Naive B cell (primary cell): ENCODE measurements at regions not wholly inside any gene's neighbourhood (a gene's known extent, or its start where the extent isn't known, plus 50 kb on each side); places are given as distances from the start of the nearest gene placed in this dataset.

ENCODE experiments used
- ATAC-seq, 2 donors: fragments of 150-1000 bp; cut with Tn5 transposase; 2 replicates each; pipeline ENCODE4 v1.10.0; 2021; ENCODE audit warnings: low read depth in 2 of 2, mild to moderate bottlenecking in 2 of 2, moderate library complexity in 2 of 2
- DNase-seq: peaks from one replicate; pipeline ENCODE4 v3.0.0; 2022
- H3K27ac Mint-ChIP-seq, 6 donors: one replicate each; pipeline ENCODE4 v1.8.0; 2020 to 2022; ENCODE audit warnings: mild to moderate bottlenecking in 6 of 6, mixed read lengths in 6 of 6, moderate library complexity in 5 of 6, inconsistent platforms in 2 of 6
- H3K27me3 Mint-ChIP-seq, 3 donors: one replicate each; pipeline ENCODE4 v1.8.0; 2021 to 2022; ENCODE audit warnings: mixed read lengths in 3 of 3, mild to moderate bottlenecking in 1 of 3
- H3K36me3 Mint-ChIP-seq, 2 donors: one replicate each; pipeline ENCODE4 v1.8.0; 2020 to 2022; ENCODE audit warnings: mixed read lengths in 2 of 2, inconsistent platforms in 1 of 2, mild to moderate bottlenecking in 1 of 2
- H3K4me1 Mint-ChIP-seq, 3 donors: one replicate each; pipeline ENCODE4 v1.8.0; 2020 to 2022; ENCODE audit warnings: mixed read lengths in 3 of 3, inconsistent platforms in 1 of 3, mild to moderate bottlenecking in 1 of 3, moderate library complexity in 1 of 3
- H3K4me3 Mint-ChIP-seq, 8 donors: one replicate each; pipeline ENCODE4 v1.8.0; 2020 to 2022; ENCODE audit warnings: mild to moderate bottlenecking in 8 of 8, mixed read lengths in 8 of 8, moderate library complexity in 8 of 8, inconsistent platforms in 2 of 8
- H3K9me3 Mint-ChIP-seq, 7 donors: one replicate each; pipeline ENCODE4 v1.8.0; 2020 to 2022; ENCODE audit warnings: mixed read lengths in 7 of 7, mild to moderate bottlenecking in 5 of 7, inconsistent platforms in 2 of 7, moderate library complexity in 1 of 7

DNA sequence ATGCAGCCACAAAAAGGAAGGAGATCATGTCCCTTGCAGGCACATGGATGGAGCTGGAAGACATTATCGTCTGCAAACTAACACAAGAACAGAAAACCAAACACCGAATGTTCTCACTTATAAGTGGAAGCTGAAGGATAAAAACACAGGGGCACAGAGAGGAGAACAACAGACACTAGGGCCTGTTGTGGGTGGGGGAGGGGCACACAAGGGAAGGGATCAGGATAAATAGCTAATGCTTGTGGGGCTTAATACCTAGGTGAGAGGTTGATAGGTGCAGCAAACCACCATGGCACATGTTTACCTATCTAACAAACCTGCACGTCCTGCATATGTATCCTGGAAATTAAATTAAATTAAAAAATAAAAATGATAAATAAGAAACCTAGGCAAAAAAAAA lies 969.9 kb downstream of the TTLL7 start:
- H3K27me3 Mint-ChIP-seq, result no peaks in the 10 kb centered on the region
- DNase-seq (no peak), ATAC-seq (no peak)
- H3K9me3 Mint-ChIP-seq, result peaks cover 4 to 13% (median 9%) of the 10 kb centered on the region in 7 donors
- no peaks in the 10 kb centered on the region for H3K4me1 Mint-ChIP-seq
- no peak overlapping the region for H3K27ac Mint-ChIP-seq
- H3K4me3 Mint-ChIP-seq, result no peak overlapping the region
- peaks cover 0 to 21% of the 10 kb centered on the region in 2 donors for H3K36me3 Mint-ChIP-seq

- no peak overlapping the region for H3K27ac Mint-ChIP-seq
- no peak overlapping the region for H3K4me3 Mint-ChIP-seq
- no peaks in the 10 kb centered on the region for H3K27me3 Mint-ChIP-seq
- no peaks in the 10 kb centered on the region for H3K4me1 Mint-ChIP-seq
- DNase-seq, result no peak
- peaks cover 0 to 23% of the 10 kb centered on the region in 2 donors for H3K36me3 Mint-ChIP-seq
- peaks cover 4 to 13% (median 9%) of the 10 kb centered on the region in 7 donors for H3K9me3 Mint-ChIP-seq
- ATAC-seq, result no peak
Observed at GRCh38 chr1:83028467-83028866, 970.5 kb downstream of the TTLL7 start.

DNA sequence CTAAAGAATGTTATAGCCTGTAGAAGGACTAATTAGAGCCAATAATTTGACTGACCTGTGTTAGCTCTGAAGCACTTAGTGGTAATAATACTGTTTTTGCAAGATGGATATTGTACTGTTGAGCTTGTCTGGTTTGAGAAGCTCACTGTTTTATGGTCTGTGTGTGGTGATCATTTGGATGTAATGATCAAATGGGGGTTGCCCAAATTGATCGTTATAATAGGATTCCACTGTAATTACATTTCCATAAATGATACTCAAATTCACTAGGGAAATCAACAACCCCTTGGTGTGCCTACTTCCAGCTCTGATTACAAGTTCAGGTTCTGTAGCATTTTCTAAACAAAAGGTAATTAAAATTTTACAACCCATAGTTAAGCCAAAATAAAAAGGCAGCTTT lies 971.4 kb downstream of the TTLL7 start:
- Mint-ChIP-seq H3K27me3 (no peaks in the 10 kb centered on the region), H3K4me3 (no peak overlapping the region), H3K36me3 (peaks cover 0 to 14% of the 10 kb centered on the region in 2 donors), H3K27ac (peak overlapping the region in 1 of 6 donors; percentile 13), H3K4me1 (no peaks in the 10 kb centered on the region), H3K9me3 (peaks cover 4 to 13% (median 7%) of the 10 kb centered on the region in 7 donors)
- ATAC-seq (no peak), DNase-seq (no peak)

DNA sequence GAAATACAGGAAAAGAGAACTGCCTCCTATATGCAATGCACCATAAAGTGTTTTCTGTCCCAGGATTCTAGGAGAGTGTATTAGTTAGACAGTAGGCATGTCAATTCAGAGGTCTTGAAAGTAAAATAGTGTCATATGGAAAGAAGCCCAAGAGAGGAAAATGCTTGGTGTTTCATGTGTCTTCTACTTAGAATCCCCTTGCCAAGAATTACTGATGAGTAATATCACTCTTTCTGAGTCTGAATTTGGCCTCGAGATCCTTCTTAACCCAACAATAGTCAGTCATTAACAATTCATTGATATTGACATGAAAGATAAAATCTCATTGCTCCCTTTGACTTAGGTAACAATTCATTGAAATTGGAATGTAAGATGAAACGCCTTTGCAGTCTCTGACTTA lies 972.2 kb downstream of the TTLL7 start:
- Mint-ChIP-seq H3K27me3 (no peaks in the 10 kb centered on the region), H3K4me1 (no peaks in the 10 kb centered on the region), H3K4me3 (no peak overlapping the region), H3K9me3 (peaks cover 4 to 12% (median 6%) of the 10 kb centered on the region in 7 donors), H3K36me3 (peaks cover 0 to 14% of the 10 kb centered on the region in 2 donors), H3K27ac (no peak overlapping the region)
- ATAC-seq, result no peak
- no peak for DNase-seq

GRCh38 chr1:83024251-83024767 lies 974.6 kb downstream of the TTLL7 start:
- DNase-seq (no peak), ATAC-seq (no peak)
- H3K36me3 Mint-ChIP-seq, result peaks cover 0 to 19% of the 10 kb centered on the region in 2 donors
- no peak overlapping the region for H3K4me3 Mint-ChIP-seq
- H3K27me3 Mint-ChIP-seq, result no peaks in the 10 kb centered on the region
- H3K27ac Mint-ChIP-seq, result no peak overlapping the region
- peaks cover 0 to 18% (median 4%) of the 10 kb centered on the region in 7 donors for H3K9me3 Mint-ChIP-seq
- no peaks in the 10 kb centered on the region for H3K4me1 Mint-ChIP-seq

GRCh38 chr1:83023212-83023611 lies 975.7 kb downstream of the TTLL7 start:
- Mint-ChIP-seq H3K9me3 (peaks cover 0 to 18% (median 4%) of the 10 kb centered on the region in 7 donors), H3K27ac (no peak overlapping the region), H3K27me3 (no peaks in the 10 kb centered on the region), H3K4me3 (no peak overlapping the region), H3K36me3 (peaks cover 0 to 19% of the 10 kb centered on the region in 2 donors), H3K4me1 (no peaks in the 10 kb centered on the region)
- no peak for ATAC-seq
- no peak for DNase-seq

- DNase-seq, result no peak
- Mint-ChIP-seq H3K9me3 (peaks cover 1 to 18% (median 4%) of the 10 kb centered on the region in 7 donors), H3K4me1 (no peaks in the 10 kb centered on the region), H3K27ac (no peak overlapping the region), H3K4me3 (no peak overlapping the region), H3K27me3 (no peaks in the 10 kb centered on the region), H3K36me3 (peaks cover 0 to 19% of the 10 kb centered on the region in 2 donors)
- no peak for ATAC-seq
Observed at GRCh38 chr1:83022206-83022605, 976.7 kb downstream of the TTLL7 start.

DNA sequence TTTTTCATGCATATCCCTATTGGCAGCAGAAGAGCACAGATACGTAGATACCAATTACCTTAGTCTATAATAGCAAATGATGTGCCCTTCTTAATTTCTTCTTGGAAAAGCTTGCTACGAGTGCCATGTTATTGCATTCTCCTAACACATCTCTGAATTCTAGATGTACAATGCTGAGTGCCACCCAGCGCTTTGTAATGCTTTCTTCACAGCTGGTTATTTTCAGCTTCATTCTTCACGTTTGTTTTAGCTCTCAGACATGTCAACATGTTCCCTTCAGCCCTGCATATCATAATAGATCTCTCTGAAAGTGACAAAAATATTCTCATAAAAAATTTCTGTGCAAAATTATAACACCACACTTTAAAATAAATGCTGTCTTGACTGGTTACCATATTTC lies 981.2 kb downstream of the TTLL7 start:
- Mint-ChIP-seq H3K27me3 (no peaks in the 10 kb centered on the region), H3K36me3 (peaks cover 0 to 14% of the 10 kb centered on the region in 2 donors), H3K4me3 (no peak overlapping the region), H3K4me1 (no peaks in the 10 kb centered on the region), H3K9me3 (peaks cover 0 to 18% (median 4%) of the 10 kb centered on the region in 7 donors), H3K27ac (no peak overlapping the region)
- no peak for DNase-seq
- ATAC-seq, result no peak

GRCh38 chr1:83017276-83017675 lies 981.7 kb downstream of the TTLL7 start:
- ATAC-seq, result no peak
- peaks cover 0 to 14% of the 10 kb centered on the region in 2 donors for H3K36me3 Mint-ChIP-seq
- no peak overlapping the region for H3K27ac Mint-ChIP-seq
- no peaks in the 10 kb centered on the region for H3K27me3 Mint-ChIP-seq
- H3K4me1 Mint-ChIP-seq, result no peaks in the 10 kb centered on the region
- peaks cover 0 to 18% (median 4%) of the 10 kb centered on the region in 7 donors for H3K9me3 Mint-ChIP-seq
- DNase-seq, result no peak
- H3K4me3 Mint-ChIP-seq, result no peak overlapping the region

DNA sequence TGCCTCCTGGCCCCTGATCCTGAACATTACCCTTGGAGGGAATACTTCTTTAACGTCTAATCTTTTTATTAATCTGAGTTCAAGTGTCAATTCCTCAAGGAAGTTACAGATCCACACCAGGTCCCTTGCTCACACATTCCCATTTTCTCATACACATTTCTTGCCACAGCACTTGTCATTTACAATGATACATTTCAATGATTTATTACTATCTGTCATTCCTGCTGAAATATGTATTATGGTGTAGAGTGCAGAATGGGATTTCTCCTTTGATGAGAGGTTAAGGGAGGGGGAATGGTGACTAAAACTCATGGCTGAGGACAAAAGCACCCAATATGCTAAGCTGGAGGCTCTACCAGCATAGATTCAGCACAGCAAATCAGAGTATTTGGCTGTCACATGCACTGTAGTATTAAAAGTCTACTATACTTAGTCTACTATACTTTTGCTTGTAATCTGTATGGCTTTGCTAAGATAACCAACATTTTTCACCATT lies 982.5 kb downstream of the TTLL7 start:
- peaks cover 0 to 14% of the 10 kb centered on the region in 2 donors for H3K36me3 Mint-ChIP-seq
- H3K4me3 Mint-ChIP-seq, result no peak overlapping the region
- H3K27me3 Mint-ChIP-seq, result no peaks in the 10 kb centered on the region
- no peak for ATAC-seq
- H3K9me3 Mint-ChIP-seq, result peaks cover 0 to 17% (median 4%) of the 10 kb centered on the region in 7 donors
- no peaks in the 10 kb centered on the region for H3K4me1 Mint-ChIP-seq
- DNase-seq, result no peak
- H3K27ac Mint-ChIP-seq, result no peak overlapping the region

DNA sequence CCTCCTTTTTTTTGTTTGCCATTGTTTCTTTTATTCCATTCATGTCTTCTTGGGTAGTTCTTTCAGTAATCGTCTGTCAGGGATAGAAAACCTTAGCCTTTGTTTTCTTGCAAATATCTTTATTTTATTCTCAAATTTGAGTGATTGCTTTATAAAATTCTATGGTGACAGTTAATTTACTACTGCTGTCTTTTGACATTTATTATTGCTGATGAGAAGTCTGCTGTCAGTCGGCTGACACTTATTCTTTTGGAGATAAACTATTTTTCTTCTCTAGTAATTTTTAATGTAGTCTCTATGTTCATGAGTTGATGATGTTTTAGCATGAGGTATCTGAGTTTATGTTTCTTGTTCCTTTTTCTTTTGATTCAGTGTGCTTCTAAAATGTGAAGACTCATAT lies 983.8 kb downstream of the TTLL7 start:
- no peaks in the 10 kb centered on the region for H3K27me3 Mint-ChIP-seq

GRCh38 chr1:83012950-83013349 lies 986.0 kb downstream of the TTLL7 start:
- no peak overlapping the region for H3K4me3 Mint-ChIP-seq
- ATAC-seq (no peak), DNase-seq (no peak)
- no peak overlapping the region for H3K27ac Mint-ChIP-seq
- peaks cover 0 to 5% of the 10 kb centered on the region in 2 donors for H3K36me3 Mint-ChIP-seq
- no peaks in the 10 kb centered on the region for H3K4me1 Mint-ChIP-seq
- H3K27me3 Mint-ChIP-seq, result no peaks in the 10 kb centered on the region
- peaks cover 0 to 8% (median 0%) of the 10 kb centered on the region in 7 donors for H3K9me3 Mint-ChIP-seq

More for the DNA sequence above, 983.8 kb downstream of the TTLL7 start:
- peaks cover 0 to 4% (median 1%) of the 10 kb centered on the region in 7 donors for H3K9me3 Mint-ChIP-seq
- ATAC-seq (no peak), DNase-seq (no peak)
- no peaks in the 10 kb centered on the region for H3K4me1 Mint-ChIP-seq
- no peak overlapping the region for H3K4me3 Mint-ChIP-seq
- peaks cover 0 to 5% of the 10 kb centered on the region in 2 donors for H3K36me3 Mint-ChIP-seq
- H3K27ac Mint-ChIP-seq, result peak overlapping the region in 1 of 6 donors; percentile 2

DNA sequence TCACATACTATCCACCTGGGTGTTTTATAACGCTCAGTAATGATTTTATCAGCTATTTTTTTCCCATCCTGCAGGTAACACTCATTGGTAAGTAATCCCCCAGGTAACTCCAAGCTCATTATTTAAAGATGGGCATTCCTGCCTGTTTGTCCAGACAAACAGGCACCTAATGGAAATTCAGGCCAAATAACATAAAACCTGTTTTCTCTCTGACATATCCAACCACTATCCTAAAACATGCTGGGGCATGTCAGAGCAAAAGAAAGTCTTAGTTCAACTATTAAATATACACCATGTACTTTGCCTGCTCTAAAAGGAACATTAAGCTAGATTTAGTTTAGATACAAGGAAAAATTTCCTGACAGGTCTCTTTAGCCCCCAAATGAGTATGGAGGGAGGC lies 987.7 kb downstream of the TTLL7 start:
- Mint-ChIP-seq H3K4me3 (no peak overlapping the region), H3K27me3 (no peaks in the 10 kb centered on the region), H3K27ac (no peak overlapping the region), H3K36me3 (peaks cover 0 to 5% of the 10 kb centered on the region in 2 donors), H3K4me1 (no peaks in the 10 kb centered on the region), H3K9me3 (peaks cover 0 to 8% (median 0%) of the 10 kb centered on the region in 7 donors)
- ATAC-seq (no peak), DNase-seq (no peak)

- ATAC-seq, result no peak
- H3K27ac Mint-ChIP-seq, result no peak overlapping the region
- no peak for DNase-seq
- peaks cover 0 to 8% (median 0%) of the 10 kb centered on the region in 7 donors for H3K9me3 Mint-ChIP-seq
- no peaks in the 10 kb centered on the region for H3K4me1 Mint-ChIP-seq
- H3K27me3 Mint-ChIP-seq, result no peaks in the 10 kb centered on the region
- peaks cover 0 to 5% of the 10 kb centered on the region in 2 donors for H3K36me3 Mint-ChIP-seq
- H3K4me3 Mint-ChIP-seq, result no peak overlapping the region
Observed at GRCh38 chr1:83006271-83006670, 992.7 kb downstream of the TTLL7 start.
